ENCODE measurements at regions not wholly inside any gene's neighbourhood (a gene's known extent, or its start where the extent isn't known, plus 50 kb on each side); places are given as distances from the start of the nearest gene placed in this dataset.

GRCh38 chr4:27928761-27929540, 1068.3 kb downstream of the STIM2 start:
- Histone ChIP-seq H3K36me3 (ENCODE audit: control insufficient read depth, insufficient read depth, low read length) (no peaks in the 10 kb centered on the region), H3K9ac (ENCODE audit: low read depth, low read length) (no peak overlapping the region), H3K27me3 (ENCODE audit: control insufficient read depth, insufficient read depth, low read length) (no peaks in the 10 kb centered on the region), H3K27ac (ENCODE audit: low read depth, low read length) (no peak overlapping the region), H3K4me1 (ENCODE audit: control insufficient read depth, insufficient read depth, low read length) (no peaks in the 10 kb centered on the region), H3K9me3 (ENCODE audit: control insufficient read depth, insufficient read depth, low read length) (no peaks in the 10 kb centered on the region), H3K4me3 (ENCODE audit: low read depth, low read length) (no peak overlapping the region)

DNA sequence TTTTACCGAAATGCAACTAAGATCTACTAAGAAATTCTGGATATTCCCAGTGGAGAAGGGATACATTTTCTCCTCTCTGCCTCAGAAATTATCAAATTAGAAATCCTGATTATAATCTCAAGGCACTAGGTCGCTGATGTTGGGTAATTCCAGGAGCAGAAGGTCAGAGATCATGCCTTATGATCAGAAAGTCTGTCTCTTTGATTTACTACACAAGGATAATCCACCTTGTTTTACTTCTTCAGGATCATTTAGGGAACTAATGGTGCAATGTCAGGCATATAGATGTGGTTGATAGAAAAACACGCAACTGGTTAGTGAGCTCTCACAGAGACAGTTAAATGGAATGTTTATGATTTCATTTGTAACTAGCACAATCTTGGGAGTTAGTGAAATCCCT, 1069.7 kb downstream of the STIM2 start:
- Histone ChIP-seq H3K27ac (ENCODE audit: low read depth, low read length) (no peak overlapping the region), H3K4me1 (ENCODE audit: control insufficient read depth, insufficient read depth, low read length) (no peaks in the 10 kb centered on the region; the same call in 1 of the 2 replicates), H3K9me3 (ENCODE audit: control insufficient read depth, insufficient read depth, low read length) (no peaks in the 10 kb centered on the region), H3K9ac (ENCODE audit: low read depth, low read length) (no peak overlapping the region), H3K4me3 (ENCODE audit: low read depth, low read length) (no peak overlapping the region), H3K36me3 (ENCODE audit: control insufficient read depth, insufficient read depth, low read length) (no peaks in the 10 kb centered on the region), H3K27me3 (ENCODE audit: control insufficient read depth, insufficient read depth, low read length) (no peaks in the 10 kb centered on the region)

DNA sequence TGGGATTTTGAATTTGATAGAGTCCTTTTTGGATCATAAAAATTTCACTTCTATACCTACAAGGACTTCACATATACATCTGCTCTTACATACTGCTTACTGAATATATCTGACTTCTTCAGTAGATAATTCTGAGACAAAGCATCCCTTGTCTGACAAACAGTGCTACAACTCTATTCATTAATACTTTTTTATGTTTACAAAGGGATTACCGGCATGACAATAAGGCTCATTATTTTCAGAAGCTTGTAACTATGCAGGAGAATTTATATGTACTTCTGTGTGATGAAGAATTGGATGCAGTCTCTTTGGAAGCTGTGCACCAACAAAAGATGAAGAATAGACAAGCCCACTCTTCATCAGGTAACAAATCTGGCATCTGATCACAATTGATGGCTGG, 1070.3 kb downstream of the STIM2 start:
- Histone ChIP-seq H3K4me1 (ENCODE audit: control insufficient read depth, insufficient read depth, low read length) (no peaks in the 10 kb centered on the region; the same call in 1 of the 2 replicates), H3K27me3 (ENCODE audit: control insufficient read depth, insufficient read depth, low read length) (no peaks in the 10 kb centered on the region), H3K27ac (ENCODE audit: low read depth, low read length) (no peak overlapping the region), H3K9ac (ENCODE audit: low read depth, low read length) (no peak overlapping the region), H3K36me3 (ENCODE audit: control insufficient read depth, insufficient read depth, low read length) (no peaks in the 10 kb centered on the region), H3K9me3 (ENCODE audit: control insufficient read depth, insufficient read depth, low read length) (no peaks in the 10 kb centered on the region), H3K4me3 (ENCODE audit: low read depth, low read length) (no peak overlapping the region)

DNA sequence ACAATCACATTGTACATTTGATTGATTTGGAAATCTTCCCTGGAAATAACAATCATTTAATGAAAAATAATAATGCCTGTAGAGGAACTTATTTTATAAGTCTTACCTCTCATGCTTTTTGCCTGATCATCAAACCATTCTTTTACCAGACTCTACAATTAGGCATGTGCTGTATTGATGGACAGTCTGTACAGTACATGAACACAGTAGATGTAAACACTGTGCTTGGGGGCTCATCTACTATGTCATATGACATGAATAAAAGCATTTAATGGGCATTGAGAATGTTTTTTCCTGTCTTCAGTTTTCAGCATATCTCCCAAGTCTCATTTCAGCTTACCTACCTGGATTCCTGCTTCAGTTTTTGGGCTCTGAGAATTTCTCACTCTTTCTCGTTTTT, 1070.9 kb downstream of the STIM2 start:
- H3K9me3 ChIP-seq (ENCODE audit: control insufficient read depth, insufficient read depth, low read length), result no peaks in the 10 kb centered on the region
- no peak overlapping the region for H3K4me3 ChIP-seq (ENCODE audit: low read depth, low read length)
- H3K9ac ChIP-seq (ENCODE audit: low read depth, low read length), result no peak overlapping the region
- H3K27me3 ChIP-seq (ENCODE audit: control insufficient read depth, insufficient read depth, low read length), result no peaks in the 10 kb centered on the region
- H3K4me1 ChIP-seq (ENCODE audit: control insufficient read depth, insufficient read depth, low read length), result no peaks in the 10 kb centered on the region; the same call in 1 of the 2 replicates
- no peaks in the 10 kb centered on the region for H3K36me3 ChIP-seq (ENCODE audit: control insufficient read depth, insufficient read depth, low read length)
- H3K27ac ChIP-seq (ENCODE audit: low read depth, low read length), result no peak overlapping the region

GRCh38 chr4:27934871-27935270, 1074.2 kb downstream of the STIM2 start:
- H3K36me3 ChIP-seq (ENCODE audit: control insufficient read depth, insufficient read depth, low read length), result no peaks in the 10 kb centered on the region
- H3K9ac ChIP-seq (ENCODE audit: low read depth, low read length), result no peak overlapping the region
- H3K27me3 ChIP-seq (ENCODE audit: control insufficient read depth, insufficient read depth, low read length), result no peaks in the 10 kb centered on the region
- no peaks in the 10 kb centered on the region for H3K9me3 ChIP-seq (ENCODE audit: control insufficient read depth, insufficient read depth, low read length)
- H3K27ac ChIP-seq (ENCODE audit: low read depth, low read length), result no peak overlapping the region
- H3K4me1 ChIP-seq (ENCODE audit: control insufficient read depth, insufficient read depth, low read length), result no peaks in the 10 kb centered on the region; the same call in 1 of the 2 replicates
- no peak overlapping the region for H3K4me3 ChIP-seq (ENCODE audit: low read depth, low read length)

DNA sequence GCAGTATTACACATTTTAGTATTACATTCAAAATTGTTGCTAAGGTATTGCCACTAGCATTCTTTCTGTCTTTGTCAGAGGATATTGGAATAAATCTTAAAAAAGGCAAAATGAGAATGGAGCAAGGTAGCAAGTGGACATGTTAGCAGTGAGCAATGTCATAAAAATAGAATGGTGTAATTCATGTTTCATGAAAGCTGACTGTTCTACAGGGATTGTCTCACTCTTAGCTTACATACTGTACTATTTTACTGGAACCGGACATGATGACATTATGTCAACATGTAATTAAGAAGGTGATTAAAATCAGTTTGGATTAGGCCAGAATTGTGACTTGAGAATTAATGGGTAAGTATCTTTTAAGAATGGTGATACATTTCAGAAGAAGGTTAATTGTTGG, 1086.2 kb downstream of the STIM2 start:
- no peaks in the 10 kb centered on the region for H3K9me3 ChIP-seq (ENCODE audit: control insufficient read depth, insufficient read depth, low read length)
- H3K4me3 ChIP-seq (ENCODE audit: low read depth, low read length), result no peak overlapping the region
- H3K9ac ChIP-seq (ENCODE audit: low read depth, low read length), result no peak overlapping the region
- H3K27ac ChIP-seq (ENCODE audit: low read depth, low read length), result no peak overlapping the region
- H3K27me3 ChIP-seq (ENCODE audit: control insufficient read depth, insufficient read depth, low read length), result no peaks in the 10 kb centered on the region
- H3K36me3 ChIP-seq (ENCODE audit: control insufficient read depth, insufficient read depth, low read length), result no peaks in the 10 kb centered on the region
- no peaks in the 10 kb centered on the region for H3K4me1 ChIP-seq (ENCODE audit: control insufficient read depth, insufficient read depth, low read length)

- H3K9me3 ChIP-seq (ENCODE audit: control insufficient read depth, insufficient read depth, low read length), result no peaks in the 10 kb centered on the region
- H3K27ac ChIP-seq (ENCODE audit: low read depth, low read length), result no peak overlapping the region
Measured at GRCh38 chr4:27947302-27947701, 1086.7 kb downstream of the STIM2 start.

GRCh38 chr4:27964095-27964494, 1103.5 kb downstream of the STIM2 start:
- Histone ChIP-seq H3K27me3 (ENCODE audit: control insufficient read depth, insufficient read depth, low read length) (no peaks in the 10 kb centered on the region), H3K9ac (ENCODE audit: low read depth, low read length) (no peak overlapping the region), H3K4me3 (ENCODE audit: low read depth, low read length) (no peak overlapping the region), H3K27ac (ENCODE audit: low read depth, low read length) (no peak overlapping the region), H3K4me1 (ENCODE audit: control insufficient read depth, insufficient read depth, low read length) (peaks cover 2% of the 10 kb centered on the region; the same call in 1 of the 2 replicates), H3K36me3 (ENCODE audit: control insufficient read depth, insufficient read depth, low read length) (no peaks in the 10 kb centered on the region), H3K9me3 (ENCODE audit: control insufficient read depth, insufficient read depth, low read length) (no peaks in the 10 kb centered on the region)

More at GRCh38 chr4:27947302-27947701, 1086.7 kb downstream of the STIM2 start:
- Histone ChIP-seq H3K9ac (ENCODE audit: low read depth, low read length) (no peak overlapping the region), H3K27me3 (ENCODE audit: control insufficient read depth, insufficient read depth, low read length) (no peaks in the 10 kb centered on the region), H3K4me3 (ENCODE audit: low read depth, low read length) (no peak overlapping the region), H3K36me3 (ENCODE audit: control insufficient read depth, insufficient read depth, low read length) (no peaks in the 10 kb centered on the region), H3K4me1 (ENCODE audit: control insufficient read depth, insufficient read depth, low read length) (no peaks in the 10 kb centered on the region)

- Histone ChIP-seq H3K27ac (ENCODE audit: low read depth, low read length) (no peak overlapping the region), H3K27me3 (ENCODE audit: control insufficient read depth, insufficient read depth, low read length) (no peaks in the 10 kb centered on the region), H3K4me1 (ENCODE audit: control insufficient read depth, insufficient read depth, low read length) (peaks cover 8% of the 10 kb centered on the region; the same call in 1 of the 2 replicates), H3K4me3 (ENCODE audit: low read depth, low read length) (no peak overlapping the region), H3K9ac (ENCODE audit: low read depth, low read length) (no peak overlapping the region), H3K36me3 (ENCODE audit: control insufficient read depth, insufficient read depth, low read length) (no peaks in the 10 kb centered on the region), H3K9me3 (ENCODE audit: control insufficient read depth, insufficient read depth, low read length) (no peaks in the 10 kb centered on the region)
Measured at GRCh38 chr4:27966664-27967063, 1106.0 kb downstream of the STIM2 start.

- H3K9ac ChIP-seq (ENCODE audit: low read depth, low read length), result no peak overlapping the region
- H3K27me3 ChIP-seq (ENCODE audit: control insufficient read depth, insufficient read depth, low read length), result no peaks in the 10 kb centered on the region
- no peaks in the 10 kb centered on the region for H3K9me3 ChIP-seq (ENCODE audit: control insufficient read depth, insufficient read depth, low read length)
- no peaks in the 10 kb centered on the region for H3K36me3 ChIP-seq (ENCODE audit: control insufficient read depth, insufficient read depth, low read length)
- H3K4me1 ChIP-seq (ENCODE audit: control insufficient read depth, insufficient read depth, low read length), result peaks cover 8% of the 10 kb centered on the region; the same call in 1 of the 2 replicates
- no peak overlapping the region for H3K27ac ChIP-seq (ENCODE audit: low read depth, low read length)
- H3K4me3 ChIP-seq (ENCODE audit: low read depth, low read length), result no peak overlapping the region
Measured at GRCh38 chr4:27973056-27973455, 1112.4 kb downstream of the STIM2 start.

- Histone ChIP-seq H3K27me3 (ENCODE audit: control insufficient read depth, insufficient read depth, low read length) (no peaks in the 10 kb centered on the region), H3K36me3 (ENCODE audit: control insufficient read depth, insufficient read depth, low read length) (no peaks in the 10 kb centered on the region), H3K4me3 (ENCODE audit: low read depth, low read length) (no peak overlapping the region), H3K4me1 (ENCODE audit: control insufficient read depth, insufficient read depth, low read length) (peaks cover 8% of the 10 kb centered on the region; the same call in 1 of the 2 replicates), H3K9ac (ENCODE audit: low read depth, low read length) (no peak overlapping the region), H3K9me3 (ENCODE audit: control insufficient read depth, insufficient read depth, low read length) (no peaks in the 10 kb centered on the region), H3K27ac (ENCODE audit: low read depth, low read length) (no peak overlapping the region)
Measured at GRCh38 chr4:27973700-27974099, 1113.1 kb downstream of the STIM2 start.

Measured in HUES48 (cell line).